ENCODE measurements at regions not wholly inside any gene's neighbourhood (a gene's known extent, or its start where the extent isn't known, plus 50 kb on each side); places are given as distances from the start of the nearest gene placed in this dataset.

DNA sequence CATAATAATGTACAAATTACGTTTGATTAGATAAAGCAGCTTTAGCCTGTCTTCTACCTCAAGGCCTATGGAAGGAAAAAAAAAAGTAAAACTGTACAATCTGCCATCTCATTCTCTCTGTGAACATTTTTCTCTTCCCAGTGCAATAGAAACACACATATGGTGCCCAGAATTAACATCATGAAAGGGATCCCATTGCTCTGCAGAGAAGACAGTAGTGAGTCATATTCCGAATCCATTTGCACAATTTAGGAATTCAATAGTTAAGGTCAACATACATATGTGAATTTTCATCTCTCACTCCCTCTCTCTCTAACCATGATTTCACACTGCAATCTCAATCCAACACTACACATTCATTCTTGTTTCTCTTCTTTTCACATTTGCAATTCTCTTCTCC, 640.9 kb upstream of the SOX11 start:
- Histone ChIP-seq H3K4me3 (no peak overlapping the region), H3K4me2 (no peak overlapping the region), H3K27ac (no peak overlapping the region), H3K4me1 (no peaks in the 10 kb centered on the region), H3K9me3 (peaks cover 16% of the 10 kb centered on the region; the same call in 1 of the 3 replicates)
- WGBS (ENCODE audit: missing lambda C conversion rate): 7% methylated on average over 2 of the region's 2 CpGs
- FAIRE-seq (no peak), ATAC-seq (no peak), DNase-seq (ENCODE audit: low read depth in 1 of 2, low spot score in 1 of 2) (no peak)
- CTCF ChIA-PET: no interaction called here
- POLR2A ChIA-PET: no interaction called here
- no peak for TF ChIP-seq RAD21 (conservative IDR thresholded peaks at IDR 0.05 in 1 of 2, IDR thresholded peaks at IDR 0.05 in 1 of 2)
- TF ChIP-seq MYC (IDR thresholded peaks at IDR 0.05; ENCODE audit: borderline replicate concordance, low read length): no peak
- no peak for TF ChIP-seq HEYL (CRISPR knock-in tag; IDR thresholded peaks at IDR 0.05)
- TF ChIP-seq ZNF302 (CRISPR knock-in tag; IDR thresholded peaks at IDR 0.05): no peak
- TF ChIP-seq GATA3 (IDR thresholded peaks at IDR 0.05; ENCODE audit: borderline replicate concordance): no peak
- no peak for TF ChIP-seq SMC3 (IDR thresholded peaks at IDR 0.05)
- no peak for TF ChIP-seq HDAC2 (IDR thresholded peaks at IDR 0.05)
- TF ChIP-seq PHF8 (IDR thresholded peaks at IDR 0.05; ENCODE audit: borderline replicate concordance, low read depth): no peak
- TF ChIP-seq TFCP2L1 (CRISPR knock-in tag; IDR thresholded peaks at IDR 0.05): no peak
- no peak for TF ChIP-seq JUN (IDR thresholded peaks at IDR 0.05)
- TF ChIP-seq, protein P1, sequence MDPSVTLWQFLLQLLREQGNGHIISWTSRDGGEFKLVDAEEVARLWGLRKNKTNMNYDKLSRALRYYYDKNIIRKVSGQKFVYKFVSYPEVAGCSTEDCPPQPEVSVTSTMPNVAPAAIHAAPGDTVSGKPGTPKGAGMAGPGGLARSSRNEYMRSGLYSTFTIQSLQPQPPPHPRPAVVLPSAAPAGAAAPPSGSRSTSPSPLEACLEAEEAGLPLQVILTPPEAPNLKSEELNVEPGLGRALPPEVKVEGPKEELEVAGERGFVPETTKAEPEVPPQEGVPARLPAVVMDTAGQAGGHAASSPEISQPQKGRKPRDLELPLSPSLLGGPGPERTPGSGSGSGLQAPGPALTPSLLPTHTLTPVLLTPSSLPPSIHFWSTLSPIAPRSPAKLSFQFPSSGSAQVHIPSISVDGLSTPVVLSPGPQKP (IDR thresholded peaks at IDR 0.05; ENCODE audit: low read depth, low read length): no peak
- TF ChIP-seq TP53 (CRISPR knock-in tag; IDR thresholded peaks at IDR 0.05): no peak

DNA sequence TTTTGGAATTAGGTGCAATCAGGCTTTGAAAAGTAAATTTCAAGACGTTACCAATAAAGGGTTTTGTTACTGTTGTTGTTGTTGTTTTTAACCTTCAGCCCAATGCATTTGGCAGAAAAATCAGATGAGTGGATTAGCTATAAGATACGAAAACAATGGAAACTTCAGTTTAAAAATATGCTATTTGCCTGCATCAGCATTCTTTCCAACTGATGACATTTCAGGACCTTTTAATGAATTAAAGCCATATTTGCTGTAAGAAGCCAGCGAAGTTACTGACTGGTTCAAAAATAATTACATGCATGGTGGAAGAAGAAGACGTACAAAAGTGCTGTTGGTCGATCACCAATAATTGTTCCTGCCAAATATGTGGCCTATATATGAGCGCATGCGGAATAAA, 639.3 kb upstream of the SOX11 start:
- 40% methylated on average over 7 of the region's 7 CpGs for WGBS (ENCODE audit: missing lambda C conversion rate)
- no peak for ATAC-seq
- no peak overlapping the region for H3K27ac ChIP-seq

GRCh38 chr2:5057891-5058351, 634.3 kb upstream of the SOX11 start:
- no peak for FAIRE-seq
- Histone ChIP-seq H3K4me2 (no peak overlapping the region), H3K9me3 (0 out of 3 replicates have a peak, but pooled peaks cover 5% of the 10 kb centered on the region), H3K27ac (no peak overlapping the region), H3K4me3 (no peak overlapping the region), H3K4me1 (no peaks in the 10 kb centered on the region)
- TF ChIP-seq, protein P2, sequence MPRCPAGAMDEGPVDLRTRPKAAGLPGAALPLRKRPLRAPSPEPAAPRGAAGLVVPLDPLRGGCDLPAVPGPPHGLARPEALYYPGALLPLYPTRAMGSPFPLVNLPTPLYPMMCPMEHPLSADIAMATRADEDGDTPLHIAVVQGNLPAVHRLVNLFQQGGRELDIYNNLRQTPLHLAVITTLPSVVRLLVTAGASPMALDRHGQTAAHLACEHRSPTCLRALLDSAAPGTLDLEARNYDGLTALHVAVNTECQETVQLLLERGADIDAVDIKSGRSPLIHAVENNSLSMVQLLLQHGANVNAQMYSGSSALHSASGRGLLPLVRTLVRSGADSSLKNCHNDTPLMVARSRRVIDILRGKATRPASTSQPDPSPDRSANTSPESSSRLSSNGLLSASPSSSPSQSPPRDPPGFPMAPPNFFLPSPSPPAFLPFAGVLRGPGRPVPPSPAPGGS (IDR thresholded peaks at IDR 0.05): no peak
- TF ChIP-seq MAZ (IDR thresholded peaks at IDR 0.05; ENCODE audit: borderline replicate concordance, low read depth, low read length) (no peak), MAFK (IDR thresholded peaks at IDR 0.05; ENCODE audit: partially characterized antibody) (no peak), EP300 (IDR thresholded peaks at IDR 0.05) (no peak), ZSCAN20 (CRISPR knock-in tag; IDR thresholded peaks at IDR 0.05) (no peak), HOXA7 (CRISPR knock-in tag; IDR thresholded peaks at IDR 0.05) (no peak), POLR2AphosphoS2 (conservative IDR thresholded peaks at IDR 0.05; ENCODE audit: low read length) (no peak), ZFP36 (IDR thresholded peaks at IDR 0.05; ENCODE audit: borderline replicate concordance, partially characterized antibody) (no peak), NPAS2 (CRISPR knock-in tag; IDR thresholded peaks at IDR 0.05; ENCODE audit: borderline replicate concordance) (no peak), ESRRA (IDR thresholded peaks at IDR 0.05; ENCODE audit: borderline replicate concordance, low read length) (no peak), E2F6 (IDR thresholded peaks at IDR 0.05; ENCODE audit: borderline replicate concordance, low read depth) (no peak), CEBPB (IDR thresholded peaks at IDR 0.05) (no peak), FOSL2 (IDR thresholded peaks at IDR 0.05) (no peak), FOSL2 (CRISPR knock-in tag; IDR thresholded peaks at IDR 0.05) (no peak), FOSB (CRISPR knock-in tag; IDR thresholded peaks at IDR 0.05) (no peak), SREBF2 (IDR thresholded peaks at IDR 0.05) (no peak), POLR2A (IDR thresholded peaks at IDR 0.05; ENCODE audit: low read length) (no peak), TP53 (CRISPR knock-in tag; IDR thresholded peaks at IDR 0.05) (no peak), NFE2L2 (conservative IDR thresholded peaks at IDR 0.05; ENCODE audit: low read length) (no peak)
- TF ChIP-seq, protein P1 (IDR thresholded peaks at IDR 0.05; ENCODE audit: low read depth, low read length): no peak
- TF ChIP-seq, protein P3, sequence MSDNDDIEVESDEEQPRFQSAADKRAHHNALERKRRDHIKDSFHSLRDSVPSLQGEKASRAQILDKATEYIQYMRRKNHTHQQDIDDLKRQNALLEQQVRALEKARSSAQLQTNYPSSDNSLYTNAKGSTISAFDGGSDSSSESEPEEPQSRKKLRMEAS (IDR thresholded peaks at IDR 0.05): no peak
- no peak for DNase-seq (ENCODE audit: low read depth in 1 of 2, low spot score in 1 of 2)
- CTCF ChIA-PET: interaction anchor here (0.6 kb wide), 1 partner anchor 68 kb away, joined by 3 read pairs; no protein-coding TSS in a partner anchor
- ATAC-seq: no peak
- WGBS (ENCODE audit: missing lambda C conversion rate): 9% methylated on average over 6 of the region's 6 CpGs
- POLR2A ChIA-PET: no interaction called here

More for the DNA sequence above, 639.3 kb upstream of the SOX11 start:
- H3K9me3 ChIP-seq: peaks cover 13% of the 10 kb centered on the region; the same call in 1 of the 3 replicates
- ChIA-PET POLR2A (no interaction called here), CTCF (no interaction called here)
- FAIRE-seq (no peak), DNase-seq (ENCODE audit: low read depth in 1 of 2, low spot score in 1 of 2) (no peak)
- TF ChIP-seq, protein P3 (IDR thresholded peaks at IDR 0.05): no peak
- peak; percentile 62 for TF ChIP-seq MAFK (IDR thresholded peaks at IDR 0.05; ENCODE audit: partially characterized antibody)
- H3K4me3 ChIP-seq: no peak overlapping the region
- no peak overlapping the region for H3K4me2 ChIP-seq
- H3K4me1 ChIP-seq: no peaks in the 10 kb centered on the region
